Left kidney (tissue), 1 donor: ENCODE measurements at regions not wholly inside any gene's neighbourhood (a gene's known extent, or its start where the extent isn't known, plus 50 kb on each side); places are given as distances from the start of the nearest gene placed in this dataset.

Experiments used
- DNase-seq: peaks from one replicate; pipeline ENCODE4 v3.0.0-alpha.2; 2013

DNA sequence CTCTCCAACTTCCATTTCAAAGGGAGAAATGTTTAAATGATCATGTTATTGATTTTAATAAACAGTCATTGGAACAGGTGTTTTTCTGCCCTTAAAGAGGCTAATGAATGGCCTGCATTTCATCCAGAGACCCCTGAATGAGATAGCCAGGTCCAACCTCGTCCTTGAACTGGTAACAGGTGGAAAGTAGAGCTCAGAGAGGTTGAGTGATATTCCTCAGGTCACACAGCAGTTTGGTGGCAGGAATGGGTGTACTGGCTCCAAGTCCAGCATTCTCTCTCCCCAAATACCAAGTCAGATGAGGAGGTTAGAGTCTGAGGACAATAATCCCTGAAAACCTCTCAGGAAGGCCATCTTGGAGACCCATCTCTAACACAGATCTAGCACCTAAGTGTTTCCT lies 81.7 kb upstream of the ANO1 start:
- DNase-seq, result no peak

GRCh38 chr11:69997352-69997751 lies 80.8 kb upstream of the ANO1 start:
- DNase-seq, result no peak

DNA sequence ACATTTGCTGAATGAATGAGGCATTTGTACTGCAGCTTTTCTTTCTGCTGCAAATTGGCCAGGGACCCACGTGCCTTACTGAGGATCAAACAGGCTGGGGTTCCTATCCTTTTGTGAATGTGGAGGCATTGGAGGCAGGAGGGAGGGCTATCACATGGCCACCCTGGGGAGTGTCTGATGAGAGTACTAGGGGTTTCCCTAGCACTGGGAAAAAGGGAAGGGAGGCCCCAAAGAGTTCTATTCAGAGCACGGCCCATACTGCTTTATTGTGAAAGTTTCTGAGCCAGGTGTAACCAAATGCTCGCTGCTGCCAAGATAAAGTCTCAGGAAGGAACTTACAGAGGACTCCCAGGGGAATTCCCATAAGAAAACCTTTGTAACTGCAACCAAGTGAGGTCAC lies 78.4 kb upstream of the ANO1 start:
- DNase-seq, result no peak

GRCh38 chr11:70000228-70000627 lies 77.9 kb upstream of the ANO1 start:
- DNase-seq, result no peak

DNA sequence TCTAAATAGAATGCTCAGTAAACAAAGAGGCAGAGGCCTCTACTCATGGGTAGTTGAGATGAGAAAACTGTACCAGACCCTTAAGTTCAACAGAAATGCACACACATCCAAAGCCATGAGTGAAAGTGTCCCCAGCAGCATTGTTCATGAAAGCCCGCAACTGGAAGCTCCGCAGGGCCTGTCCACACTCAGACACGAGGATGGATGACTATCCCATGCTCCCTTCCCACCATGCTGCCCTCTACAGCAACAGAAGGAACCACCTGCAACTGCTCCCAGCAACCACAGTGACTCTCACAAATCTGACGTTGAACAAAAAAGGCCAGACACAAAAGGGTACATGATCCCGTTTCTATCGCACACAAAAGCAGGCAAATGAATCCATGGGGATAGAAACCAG lies 76.9 kb upstream of the ANO1 start:
- DNase-seq, result no peak

- no peak for DNase-seq
Observed at GRCh38 chr11:70002433-70002832, 75.7 kb upstream of the ANO1 start.

GRCh38 chr11:70005107-70005818 lies 72.9 kb upstream of the ANO1 start:
- no peak for DNase-seq

GRCh38 chr11:70007796-70008195 lies 70.3 kb upstream of the ANO1 start:
- no peak for DNase-seq

- DNase-seq, result no peak
Observed at GRCh38 chr11:70010774-70011173, 67.3 kb upstream of the ANO1 start.

DNA sequence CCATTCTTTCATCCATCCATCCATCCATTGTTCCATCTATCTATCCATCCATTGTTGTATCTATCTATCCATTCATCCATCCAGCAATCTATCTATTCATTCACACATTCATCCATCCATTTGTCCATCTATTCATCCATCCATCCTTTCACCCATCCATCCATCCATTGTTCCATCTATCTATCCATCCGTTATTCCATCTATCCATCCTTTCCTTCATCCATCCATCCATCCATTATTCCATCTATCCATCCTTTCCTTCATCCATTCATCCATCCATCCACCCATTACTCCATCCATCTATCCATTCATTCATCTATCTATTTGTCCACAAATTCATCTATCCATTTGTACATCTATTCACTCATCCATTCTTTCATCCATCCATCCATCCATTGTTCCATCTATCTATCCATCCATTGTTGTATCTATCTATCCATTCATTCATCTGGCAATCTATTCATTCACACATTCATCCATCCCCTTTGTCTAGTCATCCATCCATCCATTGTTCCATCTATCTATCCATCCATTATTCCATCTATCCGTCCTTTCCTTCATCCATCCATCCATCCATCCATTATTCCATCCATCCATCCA lies 65.9 kb upstream of the ANO1 start:
- no peak for DNase-seq

DNA sequence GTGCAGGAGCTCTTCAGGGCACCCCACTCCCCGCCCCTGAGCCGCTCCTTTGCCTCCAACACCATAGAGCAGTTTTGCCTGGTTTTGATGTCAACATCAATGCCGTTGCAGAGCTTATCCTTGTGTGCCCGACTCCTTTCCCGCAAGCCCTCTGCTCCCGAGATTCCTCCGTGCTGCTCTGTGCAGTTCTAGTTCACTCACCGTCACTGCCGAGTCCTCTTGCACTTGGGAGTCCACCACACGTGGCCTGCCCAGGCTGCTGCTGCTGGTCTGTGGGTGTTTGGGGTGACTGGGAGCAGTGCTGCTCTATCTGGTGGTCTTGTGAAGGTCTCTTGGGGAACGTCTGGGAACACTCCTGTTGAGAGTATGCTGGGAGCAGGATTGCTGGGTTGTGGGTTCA lies 63.8 kb upstream of the ANO1 start:
- DNase-seq, result no peak

DNA sequence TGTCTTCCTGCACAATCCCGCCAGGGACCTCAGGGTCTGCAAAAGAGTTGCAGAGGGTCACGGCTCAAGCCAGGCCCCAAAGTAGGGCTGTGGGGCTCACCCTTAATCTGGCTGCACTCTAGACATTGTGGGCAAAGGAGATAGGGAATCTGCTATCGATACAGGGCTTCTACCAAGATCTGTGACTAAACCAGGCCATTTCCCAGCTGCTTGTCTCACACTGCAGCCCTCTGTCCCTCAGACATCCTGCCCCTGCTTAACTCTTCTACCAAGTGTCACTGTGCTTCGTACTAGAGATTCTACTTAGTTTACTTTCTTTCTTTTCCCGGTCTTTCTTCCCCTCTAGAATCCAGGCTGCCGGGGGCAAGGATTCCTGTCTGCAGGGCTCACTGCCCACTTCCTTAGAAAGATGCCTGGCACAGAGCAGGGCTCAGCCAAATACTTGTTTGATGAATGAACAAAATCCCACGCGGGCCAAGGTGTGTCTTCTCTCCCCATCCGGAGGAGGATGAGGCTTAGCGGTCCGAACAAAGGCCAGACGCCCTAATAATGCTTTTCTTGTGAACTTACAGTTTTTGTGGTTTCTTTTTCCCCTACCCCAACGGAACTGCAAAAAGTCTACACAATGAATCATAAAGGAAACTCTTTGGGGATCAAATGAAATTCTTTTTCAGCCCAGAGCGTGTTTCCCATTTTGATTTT lies 61.3 kb upstream of the ANO1 start:
- no peak for DNase-seq

DNA sequence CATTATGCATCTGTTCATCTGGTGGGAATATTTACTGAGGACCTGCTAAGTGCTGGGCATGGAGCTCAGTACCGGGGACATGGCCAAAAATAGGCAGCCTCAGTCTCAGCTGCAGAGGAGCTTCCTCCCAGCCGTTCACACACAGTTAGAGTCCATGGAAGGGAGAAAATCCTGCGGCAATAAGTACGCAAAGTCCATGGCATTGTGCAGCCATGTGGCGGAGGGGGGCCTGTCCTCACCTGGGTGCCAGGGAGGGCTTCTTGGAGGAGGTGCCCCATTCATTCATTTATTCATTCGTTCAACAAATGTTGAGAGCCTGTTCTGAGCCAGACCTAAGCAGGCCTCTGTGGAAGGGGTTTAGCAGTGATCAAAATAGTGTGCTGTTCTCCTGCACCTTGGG lies 59.3 kb upstream of the ANO1 start:
- DNase-seq, result no peak

- no peak for DNase-seq
Observed at GRCh38 chr11:70019576-70020011, 58.5 kb upstream of the ANO1 start.

- no peak for DNase-seq
Observed at GRCh38 chr11:70020336-70021214, 57.5 kb upstream of the ANO1 start.

GRCh38 chr11:70021586-70021985 lies 56.5 kb upstream of the ANO1 start:
- no peak for DNase-seq

DNA sequence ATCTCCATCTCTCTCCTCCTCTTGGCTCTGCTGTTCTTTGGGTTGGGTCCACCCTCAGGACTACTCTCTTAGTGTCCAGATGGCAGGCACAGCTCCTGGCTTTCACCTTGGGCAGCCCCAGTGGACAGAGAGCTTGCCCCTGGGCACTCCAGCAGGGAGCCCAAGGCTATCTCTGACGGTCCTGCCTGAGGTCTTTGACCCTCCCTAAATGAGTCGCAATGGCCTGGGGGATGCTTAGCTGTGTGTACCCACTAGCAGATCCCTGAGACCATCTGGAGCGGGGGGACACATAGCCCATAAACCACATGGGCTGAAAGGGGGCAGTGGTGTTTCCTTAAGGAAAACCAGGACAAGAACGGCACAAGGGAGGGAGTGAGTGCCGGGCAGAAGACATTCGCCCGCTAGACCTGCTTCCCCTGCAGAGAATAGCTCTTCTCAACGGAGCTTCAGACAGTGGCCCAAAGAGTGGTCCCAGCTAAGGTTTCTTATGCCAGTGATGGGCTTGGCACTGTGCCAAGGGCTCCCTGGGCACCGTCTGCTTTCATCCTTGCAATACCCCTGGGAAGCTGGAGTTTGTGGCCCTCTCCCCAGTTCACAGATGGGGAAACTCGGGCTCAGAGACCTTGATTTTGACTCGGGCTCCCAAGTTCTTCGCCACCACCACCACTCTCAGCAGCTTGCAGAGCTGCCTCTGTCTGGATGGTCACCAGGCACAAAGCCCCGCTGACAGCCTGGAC lies 53.9 kb upstream of the ANO1 start:
- DNase-seq, result no peak

DNA sequence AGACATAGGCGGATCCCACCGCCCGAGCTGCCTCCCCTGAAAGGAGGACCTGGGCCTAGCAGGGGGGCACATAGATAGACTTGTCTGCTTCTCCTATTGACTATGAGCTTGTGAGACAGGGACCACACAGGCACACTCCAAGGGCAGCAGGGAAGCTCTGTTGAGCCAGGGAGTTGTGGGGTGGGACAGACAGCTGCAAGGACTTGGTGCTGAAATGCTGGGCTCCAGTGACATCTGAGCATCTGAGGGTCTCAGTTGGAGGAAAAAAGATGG lies 53.4 kb upstream of the ANO1 start:
- no peak for DNase-seq

DNA sequence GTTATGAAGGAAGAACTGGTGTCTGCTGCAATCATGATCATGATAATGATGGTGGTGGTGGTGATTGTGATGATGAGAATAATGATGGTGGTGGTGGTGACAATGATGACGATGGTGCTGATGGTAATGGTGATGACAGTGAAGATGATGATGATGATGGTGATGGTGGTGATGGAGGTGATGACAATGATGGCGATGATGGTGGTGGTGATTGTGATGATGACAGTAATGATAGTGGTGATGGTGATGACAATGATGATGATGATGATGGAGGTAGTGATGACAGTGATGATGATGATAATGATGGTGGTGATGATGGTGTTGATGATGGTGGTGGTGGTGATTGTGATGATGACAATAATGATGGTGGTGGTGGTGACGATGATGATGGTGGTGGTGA lies 52.8 kb upstream of the ANO1 start:
- DNase-seq, result no peak

DNA sequence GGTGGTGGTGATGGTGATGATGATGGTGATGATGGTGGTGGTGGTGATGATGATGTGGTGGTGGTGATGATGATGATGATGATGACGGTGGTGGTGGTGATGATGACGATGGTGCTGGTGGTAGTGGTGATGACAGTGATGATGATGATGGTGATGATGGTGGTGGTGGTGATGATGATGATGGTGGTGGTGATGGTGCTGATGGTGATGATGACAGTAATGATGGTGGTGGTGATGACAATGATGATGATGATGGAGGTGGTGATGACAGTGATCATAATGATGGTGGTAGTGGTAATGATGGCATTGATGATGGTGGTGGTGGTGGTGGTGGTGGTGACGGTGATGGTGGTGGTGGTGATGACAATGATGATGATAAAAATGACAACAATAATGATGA lies 52.1 kb upstream of the ANO1 start:
- DNase-seq, result no peak

- no peak for DNase-seq
Observed at GRCh38 chr11:70026726-70027125, 51.4 kb upstream of the ANO1 start.

GRCh38 chr11:70027451-70027850 lies 50.7 kb upstream of the ANO1 start:
- DNase-seq, result no peak
